ENCODE measurements at regions not wholly inside any gene's neighbourhood (a gene's known extent, or its start where the extent isn't known, plus 50 kb on each side); places are given as distances from the start of the nearest gene placed in this dataset.

DNA sequence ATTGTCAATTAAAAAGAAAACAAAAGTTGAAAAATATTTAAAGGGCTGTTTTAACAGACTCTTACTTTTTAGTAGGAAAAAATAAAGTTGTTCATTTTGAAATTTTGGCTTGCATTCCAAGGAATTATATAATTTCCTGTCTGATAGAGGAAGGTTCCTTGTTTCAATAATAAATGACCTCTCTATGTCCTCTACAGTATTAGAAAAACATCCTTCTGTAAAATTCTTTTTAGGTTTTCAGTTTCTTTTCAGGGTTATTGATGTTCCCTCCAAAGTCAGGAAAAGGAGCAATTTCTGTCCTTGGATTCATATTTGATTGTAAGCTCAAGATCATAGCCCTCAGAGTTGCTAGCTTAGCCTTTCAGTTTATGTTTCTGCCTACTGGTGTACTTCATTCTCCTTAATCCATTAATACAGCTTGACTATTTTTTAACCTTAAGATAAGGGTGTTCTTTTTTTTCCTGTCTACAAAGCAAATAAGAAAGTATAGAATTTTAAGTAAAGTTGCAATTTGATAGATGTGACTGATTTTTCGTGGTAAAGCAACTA lies 125.2 kb upstream of the COL3A1 start:
- H4K20me1 ChIP-seq (ENCODE audit: control insufficient read depth, extremely low read depth, insufficient read depth, low read length) = no peaks in the 10 kb centered on the region
- no peak for DNase-seq (ENCODE audit: low read depth in 2 of 2)
- H3K9me3 ChIP-seq (ENCODE audit: control insufficient read depth, insufficient read depth, low read depth, low read length) = no peaks in the 10 kb centered on the region
- no peak overlapping the region for H3K27ac ChIP-seq (ENCODE audit: insufficient read depth, low read length)
- H3K27me3 ChIP-seq (ENCODE audit: control insufficient read depth, insufficient read depth, low read length) = no peaks in the 10 kb centered on the region
- H3K79me2 ChIP-seq (ENCODE audit: control insufficient read depth, insufficient read depth, low read length) = no peaks in the 10 kb centered on the region
- no peak overlapping the region for H3K9ac ChIP-seq (ENCODE audit: insufficient read depth, low read length)
- no peak for TF ChIP-seq CTCF (conservative IDR thresholded peaks at IDR 0.05 in 1 of 2, IDR thresholded peaks at IDR 0.05 in 1 of 2; ENCODE audit: low read depth in 1 of 2, low read length in 2 of 2)
- no peak for TF ChIP-seq EZH2 (IDR thresholded peaks at IDR 0.05; ENCODE audit: low read length, missing control alignments)
- H3K4me2 ChIP-seq (ENCODE audit: extremely low read depth, insufficient read depth, low read length) = no peak overlapping the region
- H3K4me3 ChIP-seq (replicated peaks in 1 of 4; ENCODE audit: control extremely low read depth in 1 of 4, insufficient read depth in 1 of 4, low read depth in 3 of 4, low read length in 4 of 4) = no peak overlapping the region
- H3K36me3 ChIP-seq (ENCODE audit: control insufficient read depth, insufficient read depth, low read length) = no peaks in the 10 kb centered on the region
- H2AFZ ChIP-seq (ENCODE audit: low read length) = no peak overlapping the region
- H3K4me1 ChIP-seq (ENCODE audit: control insufficient read depth, extremely low read depth, insufficient read depth, low read length) = peaks cover 5% of the 10 kb centered on the region

GRCh38 chr2:188850786-188851185 lies 123.4 kb upstream of the COL3A1 start:
- Histone ChIP-seq H3K9ac (ENCODE audit: insufficient read depth, low read length) (no peak overlapping the region), H3K9me3 (ENCODE audit: control insufficient read depth, insufficient read depth, low read depth, low read length) (no peaks in the 10 kb centered on the region), H4K20me1 (ENCODE audit: control insufficient read depth, extremely low read depth, insufficient read depth, low read length) (no peaks in the 10 kb centered on the region), H3K4me3 (replicated peaks in 1 of 4; ENCODE audit: control extremely low read depth in 1 of 4, insufficient read depth in 1 of 4, low read depth in 3 of 4, low read length in 4 of 4) (no peak overlapping the region), H3K36me3 (ENCODE audit: control insufficient read depth, insufficient read depth, low read length) (no peaks in the 10 kb centered on the region), H3K27me3 (ENCODE audit: control insufficient read depth, insufficient read depth, low read length) (no peaks in the 10 kb centered on the region), H3K4me2 (ENCODE audit: extremely low read depth, insufficient read depth, low read length) (no peak overlapping the region), H3K27ac (ENCODE audit: insufficient read depth, low read length) (no peak overlapping the region), H2AFZ (ENCODE audit: low read length) (no peak overlapping the region), H3K79me2 (ENCODE audit: control insufficient read depth, insufficient read depth, low read length) (no peaks in the 10 kb centered on the region), H3K4me1 (ENCODE audit: control insufficient read depth, extremely low read depth, insufficient read depth, low read length) (peaks cover 5% of the 10 kb centered on the region)
- no peak for TF ChIP-seq EZH2 (IDR thresholded peaks at IDR 0.05; ENCODE audit: low read length, missing control alignments)
- peak in 1 of 2 donors; percentile 12 for TF ChIP-seq CTCF (conservative IDR thresholded peaks at IDR 0.05 in 1 of 2, IDR thresholded peaks at IDR 0.05 in 1 of 2; ENCODE audit: low read depth in 1 of 2, low read length in 2 of 2)
- peak; percentile 59 to 65 for DNase-seq (ENCODE audit: low read depth in 2 of 2)

DNA sequence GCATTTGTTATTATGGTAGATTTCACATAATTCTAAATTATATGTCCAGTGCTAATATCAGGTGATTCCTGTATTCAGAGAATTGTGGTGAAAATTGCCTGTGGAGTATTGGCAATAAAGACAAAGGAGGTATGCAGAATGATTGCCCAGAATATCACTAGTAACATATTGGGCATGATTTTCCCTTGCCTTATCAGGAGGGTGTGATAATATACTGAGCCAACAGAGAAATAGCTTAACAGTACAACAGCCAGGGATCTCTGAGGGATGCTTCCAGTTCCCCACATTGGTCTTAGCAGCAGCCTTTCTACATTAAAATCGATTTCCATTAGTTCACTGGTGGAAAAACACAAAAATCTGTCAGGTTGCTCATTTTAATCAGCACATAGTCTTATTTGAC lies 122.9 kb upstream of the COL3A1 start:
- Histone ChIP-seq H4K20me1 (ENCODE audit: control insufficient read depth, extremely low read depth, insufficient read depth, low read length) (no peaks in the 10 kb centered on the region), H3K4me2 (ENCODE audit: extremely low read depth, insufficient read depth, low read length) (no peak overlapping the region), H3K4me3 (replicated peaks in 1 of 4; ENCODE audit: control extremely low read depth in 1 of 4, insufficient read depth in 1 of 4, low read depth in 3 of 4, low read length in 4 of 4) (no peak overlapping the region), H3K27ac (ENCODE audit: insufficient read depth, low read length) (no peak overlapping the region), H3K9ac (ENCODE audit: insufficient read depth, low read length) (no peak overlapping the region), H3K9me3 (ENCODE audit: control insufficient read depth, insufficient read depth, low read depth, low read length) (no peaks in the 10 kb centered on the region), H3K36me3 (ENCODE audit: control insufficient read depth, insufficient read depth, low read length) (no peaks in the 10 kb centered on the region), H3K79me2 (ENCODE audit: control insufficient read depth, insufficient read depth, low read length) (no peaks in the 10 kb centered on the region), H3K4me1 (ENCODE audit: control insufficient read depth, extremely low read depth, insufficient read depth, low read length) (peaks cover 5% of the 10 kb centered on the region), H3K27me3 (ENCODE audit: control insufficient read depth, insufficient read depth, low read length) (no peaks in the 10 kb centered on the region), H2AFZ (ENCODE audit: low read length) (no peak overlapping the region)
- peak in 1 of 2 donors; percentile 10 for DNase-seq (ENCODE audit: low read depth in 2 of 2)
- no peak for TF ChIP-seq EZH2 (IDR thresholded peaks at IDR 0.05; ENCODE audit: low read length, missing control alignments)
- no peak for TF ChIP-seq CTCF (conservative IDR thresholded peaks at IDR 0.05 in 1 of 2, IDR thresholded peaks at IDR 0.05 in 1 of 2; ENCODE audit: low read depth in 1 of 2, low read length in 2 of 2)
